ENCODE measurements at regions not wholly inside any gene's neighbourhood (a gene's known extent, or its start where the extent isn't known, plus 50 kb on each side); places are given as distances from the start of the nearest gene placed in this dataset.

GRCh38 chr10:22767859-22768258 lies 53.5 kb upstream of the PIP4K2A start:
- TF ChIP-seq CTCF (IDR thresholded peaks at IDR 0.05) (no peak), POLR2A (IDR thresholded peaks at IDR 0.05) (no peak)

Measured in lower leg skin (tissue), 3 donors.